ENCODE measurements at regions not wholly inside any gene's neighbourhood (a gene's known extent, or its start where the extent isn't known, plus 50 kb on each side); places are given as distances from the start of the nearest gene placed in this dataset.
"Not testable (repeated sequence)": the region's sequence is repeated elsewhere in the genome, so short reads cannot be mapped to it uniquely, and the experiment has no call there.

DNA sequence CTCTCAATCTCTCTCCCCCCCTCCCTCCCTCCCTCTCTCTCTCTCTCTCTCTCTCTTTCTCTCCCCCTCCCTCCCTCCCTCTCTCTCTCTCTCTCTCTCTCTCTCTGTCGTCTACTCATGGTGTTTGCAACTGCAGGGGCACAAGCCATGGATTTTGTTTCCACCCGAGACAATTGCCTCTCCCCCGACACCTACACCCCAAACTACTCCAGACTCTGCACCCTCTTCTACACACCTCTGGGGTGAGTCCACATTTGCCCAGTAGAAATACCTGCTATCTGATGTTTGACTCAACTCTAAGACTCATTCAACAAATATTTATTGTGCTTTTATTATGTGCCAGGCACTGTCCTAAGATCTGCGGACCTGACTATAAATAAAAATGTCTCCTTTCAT, 93.7 kb downstream of the TMEM17 start:
- DNase-seq (ENCODE audit: low read depth in 4 of 4, low spot score in 2 of 4): no peak

DNA sequence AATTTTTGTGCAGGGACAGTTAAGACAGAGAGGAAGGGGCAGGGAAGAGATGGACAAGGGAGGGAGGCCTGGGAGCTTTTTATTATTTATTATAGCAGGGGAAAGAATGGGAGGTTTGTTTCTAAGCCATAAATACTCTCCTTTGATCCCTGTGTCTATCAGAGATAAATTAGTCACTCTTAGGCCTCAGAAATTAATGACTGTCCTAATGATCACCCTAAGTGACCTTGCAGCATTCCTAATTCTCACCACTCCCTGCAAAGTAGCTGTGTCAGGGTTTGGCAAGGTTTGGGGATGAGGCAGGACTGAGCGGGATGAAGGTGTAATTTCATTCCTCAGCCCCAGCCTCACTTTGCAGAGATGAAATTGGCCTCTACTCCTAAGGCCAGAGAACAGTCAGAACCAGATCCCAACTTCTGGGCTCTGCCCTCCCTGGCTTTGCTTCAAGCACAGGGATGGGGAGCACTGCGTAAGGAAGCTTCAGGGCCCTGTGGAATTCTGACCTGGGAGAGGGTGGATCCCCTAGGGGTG, 95.0 kb downstream of the TMEM17 start:
- DNase-seq (ENCODE audit: low read depth in 4 of 4, low spot score in 2 of 4): no peak

DNA sequence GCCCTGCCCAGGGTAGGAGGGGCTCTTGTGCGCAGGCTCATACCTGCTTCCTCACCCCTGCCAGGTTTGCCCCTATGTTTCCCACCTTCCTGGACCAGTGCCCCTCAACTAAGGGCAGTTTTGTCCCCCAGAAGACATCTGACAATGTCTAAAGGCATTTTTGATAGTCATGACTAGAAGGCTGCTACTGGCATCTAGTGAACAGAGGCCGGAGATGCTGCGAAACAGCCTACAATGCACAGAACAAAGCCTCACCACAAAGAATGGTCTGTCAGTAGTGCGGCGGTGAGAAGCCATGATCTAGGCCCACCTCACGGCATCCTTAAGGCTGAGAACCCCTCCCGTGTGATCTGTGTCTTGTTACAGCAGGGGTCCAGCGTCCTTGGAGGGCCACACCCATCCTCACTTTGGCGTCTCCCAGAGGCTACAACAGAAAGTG, 96.0 kb downstream of the TMEM17 start:
- DNase-seq (ENCODE audit: low read depth in 4 of 4, low spot score in 2 of 4): no peak

DNA sequence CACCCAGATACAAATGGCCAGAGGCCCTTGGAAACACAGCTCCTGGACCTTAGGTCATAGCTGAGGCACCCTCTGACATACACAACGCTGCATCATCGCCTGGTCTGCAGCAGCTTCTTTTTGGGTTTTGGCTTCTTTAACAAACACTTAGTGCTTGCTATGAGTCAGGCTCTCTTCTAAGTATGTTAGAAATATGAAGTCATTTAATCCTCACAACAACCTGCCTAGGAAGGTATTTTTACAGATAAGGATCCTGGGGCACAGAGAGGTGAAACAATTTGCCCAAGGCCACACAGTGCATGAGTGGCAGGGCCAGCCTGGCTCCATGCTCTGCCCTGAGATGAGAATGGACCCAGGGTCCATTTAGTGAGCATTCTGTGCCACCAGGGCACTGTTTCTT, 96.6 kb downstream of the TMEM17 start:
- DNase-seq (ENCODE audit: low read depth in 4 of 4, low spot score in 2 of 4): no peak

DNA sequence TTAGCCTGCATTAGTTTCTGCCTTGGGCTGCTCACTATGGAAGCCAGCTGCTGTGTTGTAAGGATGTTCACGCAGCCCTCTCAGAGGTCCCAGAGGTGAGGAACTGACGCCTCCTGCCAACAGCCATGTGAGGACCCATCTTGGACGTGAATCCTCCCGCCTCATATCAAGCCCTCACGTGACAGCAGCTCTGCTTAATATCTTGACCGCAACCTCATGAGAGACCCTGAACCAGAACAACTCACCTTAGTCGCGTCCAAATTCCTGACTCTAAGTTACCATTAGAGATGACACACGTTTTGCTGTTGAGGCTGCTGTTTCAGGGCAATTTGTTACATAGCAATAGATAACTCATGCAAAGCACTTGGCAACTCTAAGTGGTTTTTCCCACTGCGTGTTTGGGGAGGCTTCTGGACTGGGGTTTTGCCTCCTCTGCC, 97.7 kb downstream of the TMEM17 start:
- no peak for DNase-seq (ENCODE audit: low read depth in 4 of 4, low spot score in 2 of 4)

DNA sequence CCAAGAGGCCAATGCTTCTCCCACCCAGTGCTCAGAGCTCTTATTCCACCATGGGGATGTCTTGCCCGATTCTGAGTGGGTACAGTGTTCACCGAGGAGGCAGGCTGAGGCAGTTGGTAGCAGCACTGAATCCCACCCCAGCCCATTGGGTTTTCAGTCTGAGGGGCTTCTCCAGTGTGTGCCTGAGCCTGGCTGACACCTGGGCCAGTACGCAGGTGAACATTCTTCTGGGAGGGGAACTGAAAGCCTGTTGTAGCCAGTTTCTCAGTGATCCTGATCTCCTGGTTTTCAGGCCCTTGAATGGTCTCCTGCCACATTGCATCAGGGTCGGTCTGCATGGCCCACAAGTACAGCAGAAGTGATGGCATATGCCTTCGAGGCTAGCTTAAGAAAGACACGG, 98.2 kb downstream of the TMEM17 start:
- no peak for DNase-seq (ENCODE audit: low read depth in 4 of 4, low spot score in 2 of 4)

DNA sequence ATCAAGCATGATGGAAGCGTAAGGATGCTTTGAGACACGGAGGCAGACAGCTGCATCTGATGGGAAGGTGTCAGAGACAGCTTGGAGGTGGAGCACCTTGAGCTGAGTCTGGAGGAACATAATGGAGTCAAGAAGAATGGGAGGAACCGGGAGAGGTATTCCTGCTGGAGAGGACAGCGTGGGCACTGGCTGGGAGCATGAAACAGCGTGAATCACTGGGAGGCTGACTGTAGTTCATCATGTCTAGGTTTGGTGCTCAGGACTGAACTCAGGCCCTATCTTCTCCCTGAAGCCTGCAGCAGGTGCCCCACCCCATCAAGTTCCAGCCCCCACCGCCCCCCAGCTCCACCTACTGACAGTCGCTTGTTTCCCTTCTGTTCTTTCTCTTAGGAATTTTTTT, 98.6 kb downstream of the TMEM17 start:
- DNase-seq (ENCODE audit: low read depth in 4 of 4, low spot score in 2 of 4): no peak

DNA sequence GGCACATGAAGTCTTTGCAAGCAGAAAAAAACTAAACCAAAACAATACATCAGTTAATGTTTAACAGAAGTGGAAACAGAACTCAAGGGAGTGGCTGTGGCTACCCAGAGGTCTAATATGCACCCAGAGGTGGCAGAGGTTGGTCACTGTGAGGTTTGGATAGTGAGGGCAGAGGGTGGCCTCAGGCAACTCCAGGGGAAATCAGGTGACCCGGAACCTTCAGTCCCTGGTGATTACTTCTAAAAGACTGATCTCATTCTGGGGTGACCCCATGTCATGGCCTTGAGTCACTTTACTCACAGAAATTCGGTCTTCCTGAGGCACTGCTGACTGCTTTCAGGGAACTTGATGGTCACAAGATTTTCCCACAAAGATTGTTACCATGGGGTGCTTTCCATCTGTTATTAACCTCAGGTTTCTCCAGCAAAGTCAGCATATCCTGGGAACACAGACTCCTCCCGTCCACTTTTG, 99.4 kb downstream of the TMEM17 start:
- DNase-seq (ENCODE audit: low read depth in 4 of 4, low spot score in 2 of 4): no peak

DNA sequence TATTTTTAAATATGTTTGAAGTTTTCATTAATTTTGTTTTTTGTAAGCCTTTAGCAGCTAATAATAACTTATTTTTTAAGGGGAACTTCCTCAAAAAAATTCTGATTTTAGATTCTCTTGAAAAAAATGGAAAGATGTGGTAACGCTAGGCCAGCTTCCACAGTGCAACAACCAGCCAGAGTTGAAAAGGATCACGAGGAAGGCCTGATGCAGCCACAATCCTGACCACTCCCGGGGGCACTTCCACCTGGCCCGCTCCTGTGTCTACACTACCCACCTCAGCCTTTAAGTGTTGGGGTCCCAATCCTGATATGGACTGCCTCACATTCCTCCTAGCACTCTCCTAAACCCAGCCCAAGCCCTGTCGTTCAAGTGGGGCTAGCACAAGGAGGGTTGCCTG, 101.1 kb downstream of the TMEM17 start:
- DNase-seq (ENCODE audit: low read depth in 4 of 4, low spot score in 2 of 4): no peak

DNA sequence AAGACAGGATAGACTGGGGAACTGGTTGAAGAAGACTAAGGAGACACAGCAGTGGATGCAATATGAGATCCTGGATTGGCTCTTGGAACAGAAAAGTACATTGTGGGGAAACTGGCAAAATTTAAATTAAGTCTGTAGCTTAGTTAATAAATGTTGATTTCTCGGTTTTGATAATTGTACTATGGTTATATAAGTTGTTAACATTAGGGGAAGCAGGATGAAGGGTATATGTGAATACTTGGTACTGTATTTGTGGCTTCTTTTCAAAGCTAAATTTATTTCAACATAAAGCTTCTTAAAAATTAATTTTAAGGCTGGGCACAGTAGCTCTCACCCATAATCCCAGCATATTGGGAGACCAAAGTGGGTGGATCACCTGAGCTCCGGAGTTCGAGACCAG, 103.8 kb downstream of the TMEM17 start:
- no peak for DNase-seq (ENCODE audit: low read depth in 4 of 4, low spot score in 2 of 4)

DNA sequence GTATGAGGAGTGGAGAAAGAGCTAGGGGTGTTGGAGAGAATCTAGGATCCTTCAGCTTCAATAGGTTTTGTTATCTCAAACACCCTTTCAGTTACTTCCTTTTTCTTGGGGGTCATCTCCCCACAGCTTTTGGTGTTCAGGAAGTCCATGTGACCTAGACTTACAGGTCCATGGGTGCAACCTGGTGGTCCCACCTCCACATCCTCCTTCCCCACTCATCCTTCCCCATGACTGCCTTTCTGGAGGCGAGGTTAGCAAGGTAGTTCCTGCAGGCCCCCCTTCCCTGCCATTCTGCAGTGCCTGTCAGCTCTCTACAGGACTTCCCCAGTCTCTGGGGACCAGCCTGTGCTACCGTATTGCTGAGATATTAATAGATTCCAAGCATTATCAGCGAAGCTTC, 107.6 kb downstream of the TMEM17 start:
- DNase-seq (ENCODE audit: low read depth in 4 of 4, low spot score in 2 of 4): no peak

DNA sequence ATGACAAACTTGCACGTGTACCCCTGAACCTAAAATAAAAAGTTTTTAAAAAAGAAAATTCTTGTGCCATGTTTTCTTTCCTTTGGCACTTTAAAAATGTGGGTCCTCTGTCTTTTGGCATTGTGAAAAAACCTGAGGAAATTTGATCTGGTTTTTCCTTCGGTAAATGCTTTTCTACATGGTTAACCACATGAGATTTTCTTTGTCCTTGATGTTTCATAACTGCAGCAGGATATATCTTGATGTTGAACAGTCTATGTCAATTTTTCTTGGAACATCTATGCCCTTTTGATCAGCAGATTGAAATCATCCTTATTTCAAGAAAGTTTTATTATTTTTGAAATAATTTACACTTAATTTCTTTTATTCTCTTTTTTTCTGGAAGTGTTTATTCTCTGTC, 109.1 kb downstream of the TMEM17 start:
- no peak for DNase-seq (ENCODE audit: low read depth in 4 of 4, low spot score in 2 of 4)

DNA sequence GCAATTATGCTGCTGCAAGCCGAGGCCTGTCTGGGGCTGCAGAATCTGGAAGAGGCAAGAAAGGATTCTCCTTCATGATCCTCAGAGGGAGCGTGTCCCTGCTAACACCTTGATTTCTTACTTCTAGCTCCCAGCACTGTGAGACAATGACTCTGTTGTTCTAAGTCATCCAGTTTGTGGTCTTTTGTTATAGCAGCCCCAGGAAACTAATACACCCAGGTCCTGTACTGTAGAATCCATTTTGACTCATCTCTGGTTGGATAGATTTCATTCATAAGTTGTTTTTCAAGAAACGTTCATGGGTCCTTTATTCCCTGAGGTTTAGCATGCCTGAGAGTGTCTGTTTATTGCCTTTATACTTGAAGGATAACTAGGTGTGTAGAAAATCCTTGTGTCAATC, 112.7 kb downstream of the TMEM17 start:
- no peak for DNase-seq (ENCODE audit: low read depth in 4 of 4, low spot score in 2 of 4)

DNA sequence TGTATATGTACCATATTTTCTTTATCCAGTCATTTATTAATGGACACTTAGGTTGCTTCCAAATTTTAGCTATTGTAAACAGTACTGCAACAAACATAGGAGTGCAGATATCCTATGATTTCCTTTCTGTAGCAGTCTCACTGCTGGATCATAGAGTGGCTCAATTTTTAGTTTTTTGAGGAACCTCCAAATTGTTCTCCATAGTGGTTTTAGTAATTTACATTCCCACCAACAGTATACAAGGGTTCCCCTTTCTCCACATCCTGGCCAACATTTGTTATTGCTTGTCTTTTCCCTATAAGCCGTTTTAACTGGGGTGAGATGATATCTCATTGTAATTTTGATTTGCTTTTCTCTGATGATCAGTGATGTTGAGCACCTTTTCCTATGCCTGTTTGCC, 114.3 kb downstream of the TMEM17 start:
- no peak for DNase-seq (ENCODE audit: low read depth in 4 of 4, low spot score in 2 of 4)

DNA sequence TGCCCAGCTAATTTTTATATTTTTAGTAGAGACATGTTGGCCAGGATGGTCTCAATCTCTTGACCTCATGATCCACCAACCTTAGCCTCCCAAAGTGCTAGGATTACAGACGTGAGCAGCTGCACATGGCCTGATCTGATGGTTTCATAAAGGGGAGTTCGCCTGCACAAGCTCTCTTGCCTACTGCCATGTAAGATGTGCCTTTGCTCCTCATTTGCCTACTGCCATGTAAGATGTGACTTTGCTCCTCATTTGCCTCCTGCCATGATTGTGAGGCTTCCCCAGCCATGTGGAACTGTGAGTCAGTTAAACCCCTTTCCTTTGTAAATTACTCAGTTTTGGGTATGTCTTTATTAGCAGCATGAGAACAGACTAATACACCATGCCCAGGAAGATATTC, 119.6 kb downstream of the TMEM17 start:
- not testable (repeated sequence) for DNase-seq (ENCODE audit: low read depth in 4 of 4, low spot score in 2 of 4)

DNA sequence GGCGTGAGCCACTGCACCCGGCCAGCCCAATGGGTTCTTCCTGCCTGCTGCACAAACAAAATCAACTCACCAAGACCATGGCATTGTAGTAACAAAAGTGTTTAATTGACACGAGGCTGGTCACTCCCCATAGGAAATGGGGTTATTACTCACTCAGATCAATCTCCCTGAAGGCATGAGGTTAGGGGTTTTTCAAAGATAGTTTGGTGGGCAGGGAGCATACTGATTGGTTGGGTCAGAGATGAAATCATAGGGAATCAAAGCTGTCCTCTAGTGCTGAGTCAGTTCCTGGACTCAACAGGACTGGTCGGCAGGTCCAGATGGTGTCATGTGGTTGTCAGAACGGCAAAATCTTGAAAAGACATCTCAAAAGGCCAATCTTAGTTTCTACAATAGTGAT, 122.1 kb downstream of the TMEM17 start:
- DNase-seq (ENCODE audit: low read depth in 4 of 4, low spot score in 2 of 4): no peak

DNA sequence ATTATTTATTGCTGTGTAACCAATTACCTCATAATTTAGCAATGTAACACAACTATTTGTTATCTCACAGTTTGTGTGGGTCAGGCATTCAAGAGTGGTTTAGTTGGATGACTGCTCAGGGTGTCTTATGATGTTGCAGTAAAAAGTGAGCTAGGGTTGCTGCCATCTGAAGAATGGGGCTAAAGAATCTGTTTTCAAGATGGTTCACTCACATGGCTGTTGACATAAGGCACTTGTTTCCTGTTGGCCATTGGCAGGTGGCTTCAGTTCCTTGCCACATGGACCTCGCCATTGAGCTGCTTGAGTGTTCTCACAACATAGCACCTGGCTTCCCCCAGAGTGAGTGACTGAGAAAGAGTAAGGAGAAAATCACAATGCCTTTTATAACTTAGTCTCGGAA, 123.2 kb downstream of the TMEM17 start:
- DNase-seq (ENCODE audit: low read depth in 4 of 4, low spot score in 2 of 4): no peak

DNA sequence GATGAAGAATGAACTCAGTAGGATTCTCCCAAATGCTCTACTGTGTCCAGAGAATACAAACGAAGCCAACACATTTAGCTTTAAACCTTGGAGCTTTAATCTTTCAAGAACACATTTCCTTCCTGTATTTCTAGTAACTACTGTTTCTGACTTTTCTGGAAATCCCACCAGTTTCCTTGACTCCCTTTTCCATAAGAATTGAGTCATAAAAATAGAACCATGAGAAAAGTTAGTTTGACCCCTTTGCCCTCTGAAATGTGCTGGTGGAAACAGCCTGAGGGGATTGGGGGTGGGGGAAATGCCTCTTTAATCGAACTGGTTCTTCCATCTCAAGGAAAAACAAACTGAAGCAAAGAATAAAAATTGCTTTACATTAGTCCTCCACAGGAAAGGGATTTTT, 123.9 kb downstream of the TMEM17 start:
- DNase-seq (ENCODE audit: low read depth in 4 of 4, low spot score in 2 of 4): no peak

DNA sequence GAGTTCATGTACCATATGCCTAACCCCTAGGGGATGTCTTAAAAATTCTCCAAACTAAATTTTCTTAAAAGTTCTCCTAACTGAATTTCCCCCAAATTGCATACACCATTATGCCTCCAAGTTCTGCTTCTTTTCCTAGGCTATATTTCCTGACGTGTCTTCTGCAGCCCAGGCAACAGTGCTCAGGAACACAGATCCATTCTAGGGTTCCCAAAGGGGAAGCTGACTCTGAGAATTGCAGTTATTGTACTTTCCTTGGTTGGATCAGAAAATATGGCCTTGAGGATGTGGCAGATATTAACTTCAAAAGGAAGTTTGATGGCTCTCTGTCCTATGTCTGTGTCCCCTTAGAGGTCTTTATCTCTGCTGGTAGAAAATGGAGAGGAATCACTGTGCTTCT, 124.3 kb downstream of the TMEM17 start:
- no peak for DNase-seq (ENCODE audit: low read depth in 4 of 4, low spot score in 2 of 4)

DNA sequence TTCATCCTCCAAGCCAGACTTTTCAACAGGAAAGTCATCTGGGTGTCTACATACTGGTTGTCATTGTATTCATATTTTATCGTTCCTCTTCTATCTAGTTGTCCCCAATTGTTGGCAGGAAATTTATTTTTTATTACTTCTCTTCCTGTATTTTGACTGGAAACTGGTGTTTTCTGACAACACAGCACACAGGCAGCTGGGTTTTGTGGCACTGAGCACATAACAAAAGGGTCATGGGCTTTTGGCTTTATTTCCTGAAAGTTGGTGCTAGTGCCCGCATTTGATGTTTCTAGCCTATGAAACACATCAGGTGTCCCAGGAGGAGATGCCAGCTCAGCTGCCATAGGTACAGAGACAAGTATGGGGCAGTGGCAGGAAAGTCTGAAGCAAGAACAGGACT, 126.4 kb downstream of the TMEM17 start:
- no peak for DNase-seq (ENCODE audit: low read depth in 4 of 4, low spot score in 2 of 4)

DNA sequence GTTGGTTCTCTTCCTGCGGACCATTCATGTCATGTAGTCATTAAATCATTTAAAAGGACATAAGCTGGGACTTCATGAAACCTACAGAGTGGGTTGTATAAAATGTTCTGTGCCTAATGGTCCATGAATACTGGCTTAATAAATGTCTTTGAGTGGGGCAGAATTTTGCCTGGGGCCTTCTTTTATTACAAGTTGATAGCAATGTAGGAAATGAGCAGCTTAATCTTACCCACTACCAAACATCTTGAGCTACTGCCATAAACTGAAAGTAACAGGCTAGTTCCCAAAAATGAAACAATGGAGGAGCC, 130.9 kb downstream of the TMEM17 start:
- peak in 1 of 4 donors; percentile 46 for DNase-seq (ENCODE audit: low read depth in 4 of 4, low spot score in 2 of 4)

DNA sequence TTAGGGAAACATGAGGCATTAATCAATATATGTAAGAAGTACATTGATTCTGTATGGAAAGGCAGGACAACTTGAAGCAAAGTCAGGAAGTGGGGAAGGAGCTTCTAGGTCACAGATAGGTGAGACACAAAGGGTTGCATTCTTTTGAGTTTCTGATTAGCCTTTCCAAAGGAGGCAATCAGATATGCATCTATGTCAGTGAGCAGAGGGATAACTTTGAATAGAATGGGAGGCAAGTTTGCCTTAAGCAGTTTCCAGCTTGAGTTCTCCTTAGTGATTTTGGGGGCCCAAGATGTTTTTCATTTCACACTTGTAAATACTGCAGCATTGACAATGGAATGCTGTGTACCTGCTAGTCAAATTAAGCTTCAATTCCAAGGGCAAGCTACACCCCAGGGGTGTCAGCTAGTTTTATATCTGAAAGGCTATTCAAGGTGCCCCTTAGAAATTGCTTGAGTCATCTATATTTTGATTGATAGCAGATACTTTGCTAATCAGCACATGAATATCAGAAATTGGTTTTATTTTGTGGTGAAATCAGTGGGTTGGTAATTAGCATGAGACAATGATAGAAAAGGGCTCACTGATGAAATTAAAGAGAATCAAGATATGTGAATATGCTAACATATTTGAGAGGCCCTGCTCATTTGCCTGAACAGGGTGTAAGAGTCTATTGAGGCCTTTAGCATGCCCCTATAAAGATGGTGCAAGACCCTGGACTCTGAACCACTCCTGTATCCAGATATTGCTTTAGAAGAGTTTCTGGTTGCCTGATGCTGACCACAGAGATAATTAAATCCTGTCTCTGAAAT, 131.5 kb downstream of the TMEM17 start:
- DNase-seq (ENCODE audit: low read depth in 4 of 4, low spot score in 2 of 4): no peak

DNA sequence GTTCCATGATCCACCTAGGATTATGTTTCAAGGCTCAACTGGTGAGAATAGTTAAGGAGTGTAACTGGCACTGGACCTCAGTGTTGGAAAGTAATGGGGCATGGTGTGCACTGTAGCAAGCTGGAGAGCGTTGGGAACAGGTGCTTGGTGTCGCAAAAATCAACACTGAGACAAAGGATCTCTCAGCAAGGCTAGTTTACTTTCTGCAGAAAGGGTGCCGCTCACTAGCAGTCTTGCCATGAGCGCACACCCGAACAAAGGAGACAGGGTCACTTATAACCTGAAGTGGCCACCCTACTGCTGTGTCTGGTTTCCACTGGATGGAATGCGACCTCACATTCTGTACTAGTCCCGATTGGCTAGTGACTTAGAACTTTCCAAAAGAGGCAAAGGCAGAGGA, 133.2 kb downstream of the TMEM17 start:
- DNase-seq (ENCODE audit: low read depth in 4 of 4, low spot score in 2 of 4): no peak
